CD4-positive, CD25-positive, alpha-beta regulatory T cell (primary cell): ENCODE measurements at regions not wholly inside any gene's neighbourhood (a gene's known extent, or its start where the extent isn't known, plus 50 kb on each side); places are given as distances from the start of the nearest gene placed in this dataset.

Experiments used
- ATAC-seq, 2 donors: fragments of 150-1000 bp; cut with Tn5 transposase; one replicate each; pipeline ENCODE4 v1.10.0; 2021; ENCODE audit warnings: low read depth in 2 of 2, moderate number of reproducible peaks in 2 of 2, moderate library complexity in 1 of 2
- DNase-seq, 3 donors: peaks; one replicate each; pipeline versions ENCODE4 v3.0.0 to v3.0.0-alpha.2; 2012 to 2022; ENCODE audit warnings: mixed read lengths in 1 of 3
- H3K27ac ChIP-seq: one replicate; pipeline ENCODE4 v1.7.0; 2013; ENCODE audit warnings: mild to moderate bottlenecking, low read length; ENCODE audit not compliant: insufficient read depth, poor library complexity, severe bottlenecking
- H3K27me3 ChIP-seq: one replicate; pipeline ENCODE4 v1.7.0; 2013; ENCODE audit warnings: low read length; ENCODE audit not compliant: control insufficient read depth, insufficient read depth
- H3K36me3 ChIP-seq: one replicate; pipeline ENCODE4 v1.7.0; 2013; ENCODE audit warnings: mild to moderate bottlenecking, low read length, moderate library complexity; ENCODE audit not compliant: control insufficient read depth, insufficient read depth
- H3K4me1 ChIP-seq: 2 replicates; pipeline ENCODE4 v1.7.0; 2013; ENCODE audit warnings: mild to moderate bottlenecking, low read length; ENCODE audit not compliant: insufficient read depth, control insufficient read depth, poor library complexity, severe bottlenecking
- H3K4me3 ChIP-seq: one replicate; pipeline ENCODE4 v1.7.0; 2013; ENCODE audit warnings: low read depth, mild to moderate bottlenecking, low read length, moderate library complexity
- H3K9me3 ChIP-seq, 2 experiments: 1 replicate in 1 of 2; 2 replicates in 1 of 2; pipeline ENCODE4 v1.7.0; 2013; ENCODE audit warnings: low read length in 2 of 2, mild to moderate bottlenecking in 1 of 2, moderate library complexity in 1 of 2; ENCODE audit not compliant: control insufficient read depth in 2 of 2
- H3K27ac Mint-ChIP-seq, 3 donors: one replicate each; pipeline ENCODE4 v1.8.0; 2020 to 2022; ENCODE audit warnings: mild to moderate bottlenecking in 3 of 3, mixed read lengths in 3 of 3, moderate library complexity in 2 of 3
- H3K27me3 Mint-ChIP-seq: one replicate; pipeline ENCODE4 v1.8.0; 2022; ENCODE audit warnings: mild to moderate bottlenecking, mixed read lengths
- H3K36me3 Mint-ChIP-seq: one replicate; pipeline ENCODE4 v1.8.0; 2020; ENCODE audit warnings: mixed read lengths
- H3K4me1 Mint-ChIP-seq, 4 donors: one replicate each; pipeline ENCODE4 v1.8.0; 2020 to 2022; ENCODE audit warnings: mixed read lengths in 4 of 4, mild to moderate bottlenecking in 1 of 4
- H3K4me3 Mint-ChIP-seq, 4 donors: one replicate each; pipeline ENCODE4 v1.8.0; 2020 to 2022; ENCODE audit warnings: mild to moderate bottlenecking in 4 of 4, mixed read lengths in 4 of 4, moderate library complexity in 3 of 4
- H3K9me3 Mint-ChIP-seq, 7 donors: one replicate each; pipeline ENCODE4 v1.8.0; 2020 to 2022; ENCODE audit warnings: mixed read lengths in 7 of 7, mild to moderate bottlenecking in 3 of 7, moderate library complexity in 2 of 7

DNA sequence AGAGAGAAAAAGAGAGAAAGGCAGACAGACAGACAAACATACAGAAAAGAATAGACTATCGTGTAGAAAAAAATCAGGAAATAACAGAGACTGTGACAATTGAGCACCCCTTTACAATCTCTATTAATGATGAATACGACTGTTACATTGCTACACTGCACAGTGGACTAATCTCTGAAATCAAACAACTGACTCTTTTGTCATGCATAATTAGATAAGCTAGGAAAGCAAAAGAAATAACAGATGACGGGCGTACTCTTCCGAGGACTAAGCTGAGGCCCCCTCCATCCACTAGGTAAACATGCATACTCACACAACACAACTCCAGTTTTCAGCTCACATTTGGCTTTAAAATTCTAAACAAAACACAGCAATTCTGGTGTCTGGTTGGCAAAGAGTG lies 267.0 kb downstream of the NOL4 start:
- H3K36me3 Mint-ChIP-seq: no peaks in the 10 kb centered on the region
- peaks cover 2 to 28% (median 8%) of the 10 kb centered on the region in 7 donors for H3K9me3 Mint-ChIP-seq

DNA sequence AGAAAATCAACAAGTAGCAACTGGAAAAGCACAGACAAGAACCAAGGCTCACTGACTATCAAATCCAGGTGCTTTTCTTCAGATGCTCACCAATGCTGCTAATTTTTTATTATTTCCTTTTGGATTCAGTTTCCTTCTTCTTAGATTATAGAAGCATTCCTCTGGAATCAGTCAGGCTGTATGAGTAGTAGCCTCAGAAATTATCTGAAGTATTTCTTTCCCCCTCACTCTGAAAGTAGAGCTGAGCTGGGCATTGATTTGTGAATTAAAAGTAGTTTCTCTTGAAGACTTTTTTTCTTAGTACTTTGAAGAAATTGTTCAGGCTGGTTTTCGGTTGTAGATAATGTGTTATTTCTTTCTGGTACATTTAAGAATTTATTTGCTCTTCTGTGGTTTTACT lies 273.7 kb downstream of the NOL4 start:
- no peak overlapping the region for H3K27ac ChIP-seq
- Mint-ChIP-seq H3K27ac (no peak overlapping the region), H3K4me3 (no peak overlapping the region), H3K27me3 (no peaks in the 10 kb centered on the region), H3K36me3 (no peaks in the 10 kb centered on the region), H3K9me3 (peaks cover 0 to 16% (median 5%) of the 10 kb centered on the region in 7 donors), H3K4me1 (no peaks in the 10 kb centered on the region)
- no peaks in the 10 kb centered on the region for H3K9me3 ChIP-seq
- DNase-seq: no peak
- no peak for ATAC-seq
- no peak overlapping the region for H3K4me3 ChIP-seq
- H3K4me1 ChIP-seq: no peaks in the 10 kb centered on the region
- no peaks in the 10 kb centered on the region for H3K27me3 ChIP-seq
- H3K36me3 ChIP-seq: no peaks in the 10 kb centered on the region

More for the DNA sequence above, 267.0 kb downstream of the NOL4 start:
- Mint-ChIP-seq H3K27me3 (no peaks in the 10 kb centered on the region), H3K4me3 (no peak overlapping the region), H3K27ac (no peak overlapping the region), H3K4me1 (no peaks in the 10 kb centered on the region)
- Histone ChIP-seq H3K36me3 (no peaks in the 10 kb centered on the region), H3K4me3 (no peak overlapping the region), H3K9me3 (no peaks in the 10 kb centered on the region), H3K4me1 (no peaks in the 10 kb centered on the region), H3K27ac (no peak overlapping the region), H3K27me3 (no peaks in the 10 kb centered on the region)
- ATAC-seq: no peak
- no peak for DNase-seq

DNA sequence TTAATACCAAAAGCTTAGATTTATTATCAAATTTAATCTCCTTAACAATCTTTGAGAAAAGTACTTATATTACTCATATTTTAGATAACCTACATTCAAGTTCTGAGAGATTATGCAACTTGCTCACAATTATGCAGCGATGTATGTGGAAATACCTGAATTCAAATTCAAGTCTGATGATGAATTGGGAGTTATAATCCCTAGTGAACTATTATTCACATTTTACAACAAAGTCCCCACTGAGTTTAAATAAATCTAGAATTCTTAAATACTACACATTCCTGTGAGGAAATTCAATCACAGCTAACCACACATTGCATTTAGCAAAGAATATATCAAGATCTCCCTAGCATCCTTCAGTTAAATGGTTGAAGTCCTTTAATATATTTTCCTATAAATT lies 278.4 kb downstream of the NOL4 start:
- DNase-seq (no peak), ATAC-seq (no peak)
- H3K4me3 Mint-ChIP-seq: no peak overlapping the region
- Histone ChIP-seq H3K4me1 (no peaks in the 10 kb centered on the region), H3K4me3 (no peak overlapping the region), H3K36me3 (no peaks in the 10 kb centered on the region), H3K9me3 (no peaks in the 10 kb centered on the region), H3K27me3 (no peaks in the 10 kb centered on the region), H3K27ac (no peak overlapping the region)
- no peaks in the 10 kb centered on the region for H3K4me1 Mint-ChIP-seq
- no peaks in the 10 kb centered on the region for H3K27me3 Mint-ChIP-seq
- peaks cover 0 to 10% (median 2%) of the 10 kb centered on the region in 7 donors for H3K9me3 Mint-ChIP-seq
- H3K27ac Mint-ChIP-seq: no peak overlapping the region
- no peaks in the 10 kb centered on the region for H3K36me3 Mint-ChIP-seq

DNA sequence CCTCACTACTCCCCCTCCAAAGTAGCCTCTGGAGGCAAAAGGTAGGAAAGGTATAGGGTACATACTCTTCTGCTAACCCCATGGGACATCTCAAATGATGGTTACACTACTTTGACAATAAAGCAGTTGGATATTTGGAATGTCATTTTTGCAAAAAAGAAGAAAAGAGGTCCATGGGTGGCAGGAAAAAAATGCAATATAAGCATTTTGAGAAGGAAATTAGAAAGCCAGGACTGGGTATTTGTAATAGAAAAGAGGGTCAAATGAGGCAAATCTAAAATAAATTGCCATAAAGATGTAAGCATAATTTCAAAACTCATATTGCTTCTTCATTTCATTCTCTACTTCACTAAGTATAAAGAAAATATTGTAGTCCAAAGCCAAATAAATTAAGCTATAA lies 280.2 kb downstream of the NOL4 start:
- ATAC-seq: no peak
- Mint-ChIP-seq H3K27me3 (no peaks in the 10 kb centered on the region), H3K27ac (no peak overlapping the region), H3K36me3 (no peaks in the 10 kb centered on the region), H3K9me3 (peaks cover 0 to 11% (median 7%) of the 10 kb centered on the region in 7 donors), H3K4me3 (no peak overlapping the region), H3K4me1 (no peaks in the 10 kb centered on the region)
- no peaks in the 10 kb centered on the region for H3K36me3 ChIP-seq
- H3K4me3 ChIP-seq: no peak overlapping the region
- no peak for DNase-seq
- no peaks in the 10 kb centered on the region for H3K27me3 ChIP-seq
- no peak overlapping the region for H3K27ac ChIP-seq
- no peaks in the 10 kb centered on the region for H3K9me3 ChIP-seq
- H3K4me1 ChIP-seq: no peaks in the 10 kb centered on the region

DNA sequence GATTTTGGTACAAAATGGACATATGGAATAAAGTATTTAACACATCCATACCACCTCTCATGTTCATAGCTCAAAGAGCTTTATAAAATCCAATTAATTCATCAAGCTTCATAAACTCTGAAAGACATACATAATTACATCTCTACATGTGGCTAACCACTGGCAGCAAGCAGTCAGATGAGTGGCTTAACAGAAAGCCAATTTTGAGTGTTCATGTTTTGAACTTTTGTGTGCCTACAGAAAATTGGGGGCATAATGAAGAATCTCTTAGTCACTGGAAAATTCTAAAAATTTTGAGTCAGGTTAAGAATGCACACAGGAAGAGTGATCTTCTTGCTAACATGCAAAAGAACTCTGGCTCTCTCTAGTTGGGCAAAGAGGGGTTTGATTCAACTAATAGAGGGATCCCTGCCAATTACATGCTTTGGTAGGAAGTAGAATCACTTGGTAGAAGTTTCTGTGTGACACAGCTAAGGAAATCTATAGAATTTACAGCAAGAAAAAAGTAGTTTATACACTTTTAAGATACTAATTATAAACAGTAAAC lies 287.4 kb downstream of the NOL4 start:
- H3K4me3 ChIP-seq: no peak overlapping the region
- Mint-ChIP-seq H3K9me3 (peaks cover 2 to 24% (median 9%) of the 10 kb centered on the region in 7 donors), H3K36me3 (no peaks in the 10 kb centered on the region), H3K27me3 (no peaks in the 10 kb centered on the region), H3K4me3 (no peak overlapping the region), H3K27ac (no peak overlapping the region), H3K4me1 (no peaks in the 10 kb centered on the region)
- H3K9me3 ChIP-seq: no peaks in the 10 kb centered on the region
- H3K4me1 ChIP-seq: no peaks in the 10 kb centered on the region
- H3K27me3 ChIP-seq: no peaks in the 10 kb centered on the region
- no peaks in the 10 kb centered on the region for H3K36me3 ChIP-seq
- ATAC-seq (no peak), DNase-seq (no peak)
- no peak overlapping the region for H3K27ac ChIP-seq

DNA sequence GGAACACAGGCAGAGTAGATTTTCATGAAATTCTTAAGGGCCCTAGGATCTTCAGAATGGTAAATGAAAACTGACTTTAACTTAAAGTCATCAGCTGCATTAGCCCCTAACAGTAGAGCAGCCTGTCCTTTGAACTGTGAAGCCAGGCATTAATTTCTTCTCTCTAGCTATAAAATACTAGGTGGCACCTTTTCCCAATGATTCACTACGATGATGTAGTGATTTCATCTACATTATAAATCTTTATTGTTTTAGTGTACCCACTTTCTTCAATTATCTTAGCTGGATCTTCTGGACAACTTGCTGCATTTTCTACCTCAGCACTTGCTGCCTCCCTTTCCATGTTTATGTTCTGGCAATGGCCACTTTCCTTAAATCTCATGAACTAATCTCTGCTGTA lies 290.5 kb downstream of the NOL4 start:
- Histone ChIP-seq H3K27ac (no peak overlapping the region), H3K4me3 (no peak overlapping the region), H3K36me3 (no peaks in the 10 kb centered on the region), H3K4me1 (no peaks in the 10 kb centered on the region), H3K27me3 (no peaks in the 10 kb centered on the region), H3K9me3 (no peaks in the 10 kb centered on the region)
- ATAC-seq (no peak), DNase-seq (no peak)
- Mint-ChIP-seq H3K4me1 (no peaks in the 10 kb centered on the region), H3K9me3 (peaks cover 3 to 17% (median 4%) of the 10 kb centered on the region in 7 donors), H3K27me3 (no peaks in the 10 kb centered on the region), H3K4me3 (no peak overlapping the region), H3K36me3 (no peaks in the 10 kb centered on the region), H3K27ac (no peak overlapping the region)

DNA sequence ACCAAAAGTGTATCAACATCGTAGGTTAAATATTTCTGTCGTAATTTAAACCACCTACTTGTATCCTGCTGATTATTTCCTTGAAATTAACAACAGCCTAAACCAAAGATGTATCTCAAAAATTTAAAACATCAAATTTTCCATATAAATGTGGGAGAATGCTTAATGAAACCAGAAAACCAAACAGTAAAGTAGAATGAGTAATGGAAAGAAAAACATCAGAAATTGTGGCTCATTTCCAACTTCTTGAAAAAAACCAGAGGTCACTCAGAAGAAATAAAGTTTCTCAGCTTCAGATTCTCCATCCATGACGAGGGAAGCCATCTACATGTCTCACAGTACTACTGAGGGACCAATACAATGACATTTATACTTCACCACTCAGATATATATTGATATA lies 296.5 kb downstream of the NOL4 start:
- DNase-seq (no peak), ATAC-seq (no peak)
- Mint-ChIP-seq H3K27ac (no peak overlapping the region), H3K36me3 (no peaks in the 10 kb centered on the region), H3K27me3 (no peaks in the 10 kb centered on the region), H3K9me3 (peaks cover 0 to 16% (median 2%) of the 10 kb centered on the region in 7 donors), H3K4me3 (no peak overlapping the region), H3K4me1 (no peaks in the 10 kb centered on the region)
- H3K27me3 ChIP-seq: no peaks in the 10 kb centered on the region
- H3K4me1 ChIP-seq: no peaks in the 10 kb centered on the region
- no peaks in the 10 kb centered on the region for H3K36me3 ChIP-seq
- no peak overlapping the region for H3K27ac ChIP-seq
- H3K4me3 ChIP-seq: no peak overlapping the region
- no peaks in the 10 kb centered on the region for H3K9me3 ChIP-seq

DNA sequence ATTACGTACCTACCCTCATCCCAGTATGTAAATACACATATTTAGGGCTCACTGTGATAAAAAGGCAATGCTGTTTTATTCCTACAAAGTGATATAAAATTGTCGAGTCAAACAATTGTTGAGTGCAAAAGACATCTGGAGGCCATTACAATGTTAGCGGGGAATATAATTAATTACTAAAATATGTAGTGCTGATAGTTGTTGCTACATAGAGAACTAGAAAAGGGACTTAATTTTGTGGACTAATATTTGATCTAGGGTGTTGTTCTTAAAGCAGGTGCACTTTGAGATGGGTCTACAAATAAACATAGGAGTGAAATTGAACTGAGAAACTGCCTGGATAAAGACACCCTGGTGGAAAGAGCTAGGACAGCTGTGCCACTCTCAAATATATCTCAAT lies 300.1 kb downstream of the NOL4 start:
- ATAC-seq (no peak), DNase-seq (no peak)
- Mint-ChIP-seq H3K9me3 (peaks cover 2 to 16% (median 6%) of the 10 kb centered on the region in 7 donors), H3K36me3 (no peaks in the 10 kb centered on the region), H3K27ac (no peak overlapping the region), H3K27me3 (no peaks in the 10 kb centered on the region), H3K4me3 (no peak overlapping the region), H3K4me1 (no peaks in the 10 kb centered on the region)
- Histone ChIP-seq H3K4me1 (no peaks in the 10 kb centered on the region), H3K36me3 (no peaks in the 10 kb centered on the region), H3K4me3 (no peak overlapping the region), H3K27ac (no peak overlapping the region), H3K9me3 (no peaks in the 10 kb centered on the region), H3K27me3 (no peaks in the 10 kb centered on the region)
